K562 (cell line): ENCODE measurements at regions not wholly inside any gene's neighbourhood (a gene's known extent, or its start where the extent isn't known, plus 50 kb on each side); places are given as distances from the start of the nearest gene placed in this dataset.

Experiments
- ATAC-seq: fragments of 200-7000 bp; cut with Tn5 transposase; 3 replicates; pipeline ENCODE4 v1.9.1; 2020; ENCODE audit warnings: moderate library complexity
- BruUV-seq: library from RNA; stranded (reverse); fragments of 400-500 nt; replicated peaks from 2 replicates; lab custom pipeline; 2021; lab: Mats Ljungman, UMichigan
- CTCF ChIA-PET: fragments of 300-600 bp; formaldehyde crosslinking; extraction: SDS; loops from one replicate; lab custom pipeline; 2021; ENCODE audit warnings: low intra/inter-chr PET ratio; lab: Yijun Ruan, JAX
- POLR2A ChIA-PET: fragments of 300-600, 350-650 bp; sonication (Branson Sonifier 250); formaldehyde crosslinking; extraction: SDS; loops from one replicate; lab custom pipeline; 2021; ENCODE audit warnings: antibody characterized with exemption, inconsistent platforms; lab: Yijun Ruan, JAX
- DNase-seq, 4 experiments: peaks; one replicate each; pipeline versions ENCODE4 v3.0.0 to v3.0.0-alpha.2; 2011 to 2018; ENCODE audit warnings: low spot score in 3 of 4, mixed read lengths in 3 of 4; ENCODE audit errors: extremely low read depth in 1 of 4
- FAIRE-seq: peaks from 2 replicates; lab custom pipeline; 2011; peaks lifted over from hg19 to GRCh38; lab: Jason Lieb, UNC
- H2AFZ ChIP-seq: 2 replicates; pipeline ENCODE4 v1.6.0; 2011; ENCODE audit warnings: low read depth, low read length, control low read depth, inconsistent platforms
- H3K27ac ChIP-seq: fragments of 200-600 bp; 3 replicates; pipeline ENCODE4 v1.8.0; 2011; ENCODE audit warnings: low read depth, mild to moderate bottlenecking, control low read depth, inconsistent platforms, low read length, moderate library complexity, mixed read lengths; ENCODE audit errors: extremely low read depth
- H3K27me3 ChIP-seq, 2 experiments: fragments of 300-600 bp in 1 of 2; 2 replicates in 1 of 2; 3 replicates in 1 of 2; pipeline versions ENCODE4 v1.6.0 to v1.8.0; 2011; ENCODE audit warnings: inconsistent platforms in 2 of 2, low read length in 2 of 2, mild to moderate bottlenecking in 1 of 2, mixed read lengths in 1 of 2, moderate library complexity in 1 of 2; ENCODE audit not compliant: control insufficient read depth in 2 of 2, insufficient read depth in 2 of 2
- H3K36me3 ChIP-seq: fragments of 300-600 bp; 3 replicates; pipeline ENCODE4 v1.8.0; 2011; ENCODE audit warnings: mild to moderate bottlenecking, low read length, inconsistent platforms; ENCODE audit not compliant: control insufficient read depth, insufficient read depth
- H3K4me1 ChIP-seq, 2 experiments: fragments of 200-600 bp in 1 of 2; replicated peaks in 1 of 2; 2 replicates in 1 of 2; 3 replicates in 1 of 2; pipeline versions ENCODE4 v1.5.1 to v1.8.0; 2011; ENCODE audit warnings: inconsistent platforms in 2 of 2, low read length in 2 of 2, mild to moderate bottlenecking in 1 of 2, mixed read lengths in 1 of 2, moderate library complexity in 1 of 2; ENCODE audit not compliant: control insufficient read depth in 2 of 2, insufficient read depth in 2 of 2
- H3K4me2 ChIP-seq: 2 replicates; pipeline ENCODE4 v1.6.1; 2011; ENCODE audit warnings: low read length, control low read depth, inconsistent platforms, mixed read lengths; ENCODE audit not compliant: insufficient read depth
- H3K4me3 ChIP-seq: fragments of 200-600 bp; sonication (generic), shearing (Covaris generic); 2 replicates; pipeline ENCODE4 v1.5.1; 2016; ENCODE audit warnings: control low read depth, inconsistent platforms
- H3K79me2 ChIP-seq: fragments of 200-600 bp; 3 replicates; pipeline ENCODE4 v1.8.0; 2011; ENCODE audit warnings: low read length, inconsistent platforms; ENCODE audit not compliant: control insufficient read depth, insufficient read depth
- H3K9ac ChIP-seq, 2 experiments: 2 replicates each; pipeline versions ENCODE4 v1.6.0 to v1.6.1; 2011; ENCODE audit warnings: low read depth in 2 of 2, low read length in 2 of 2, control low read depth in 1 of 2, inconsistent platforms in 1 of 2, mild to moderate bottlenecking in 1 of 2, mixed read lengths in 1 of 2; ENCODE audit not compliant: insufficient read depth in 1 of 2
- H3K9me1 ChIP-seq: one replicate; pipeline ENCODE4 v1.6.0; 2011; ENCODE audit warnings: inconsistent platforms, mild to moderate bottlenecking, low read length, moderate library complexity; ENCODE audit not compliant: control insufficient read depth, insufficient read depth
- H3K9me3 ChIP-seq: replicated peaks from 2 replicates; pipeline ENCODE4 v1.5.1; 2011; ENCODE audit warnings: low read depth, low read length, inconsistent platforms; ENCODE audit not compliant: control insufficient read depth, insufficient read depth
- H4K20me1 ChIP-seq: replicated peaks from 2 replicates; pipeline ENCODE4 v1.6.1; 2011; ENCODE audit warnings: low read length, inconsistent platforms, mixed read lengths; ENCODE audit not compliant: control insufficient read depth, insufficient read depth
- BMI1 ChIP-seq: fragments of 150-350 bp; IDR thresholded peaks from 2 replicates; pipeline ENCODE4 v1.6.1; 2014; ENCODE audit warnings: low read length
- C11orf30 ChIP-seq: fragments of 450-650 bp; IDR thresholded peaks from 2 replicates; pipeline ENCODE4 v1.6.1; 2016; ENCODE audit warnings: low read depth, mild to moderate bottlenecking
- ETV6 ChIP-seq, 3 experiments: fragments of 150-350 bp in 1 of 3; sonication (generic) in 1 of 3; formaldehyde crosslinking in 1 of 3; IDR thresholded peaks; 2 replicates each; pipeline versions ENCODE4 v1.6.1 to v1.8.0; 2014 to 2022; ENCODE audit warnings: borderline replicate concordance in 2 of 3, low read depth in 2 of 3, antibody characterized with exemption in 1 of 3, low read length in 1 of 3, mild to moderate bottlenecking in 1 of 3, missing genetic modification reagents in 1 of 3
- MEF2D ChIP-seq: conservative IDR thresholded peaks from 2 replicates; pipeline ENCODE4 v1.6.1; 2016; ENCODE audit warnings: low read depth, missing genetic modification characterization, missing compliant biosample characterization
- RBBP5 ChIP-seq: fragments of 200-600 bp; sonication (generic); IDR thresholded peaks from 2 replicates; pipeline ENCODE4 v1.6.1; 2012; ENCODE audit warnings: borderline replicate concordance, mild to moderate bottlenecking, low read length, control low read depth, inconsistent platforms; ENCODE audit not compliant: insufficient read depth, poor library complexity, severe bottlenecking
- RFX5 ChIP-seq: IDR thresholded peaks from 2 replicates; pipeline ENCODE4 v1.6.1; 2011; ENCODE audit warnings: low read depth, mild to moderate bottlenecking, improper control_type of control experiment, low read length
- SIRT6 ChIP-seq: IDR thresholded peaks from one replicate; pipeline ENCODE4 v1.6.1; 2012; ENCODE audit warnings: low read depth, mild to moderate bottlenecking, control low read depth, inconsistent platforms, low read length, moderate library complexity
- SMAD4 ChIP-seq: fragments of 250-450 bp; sonication (Bioruptor Pico); conservative IDR thresholded peaks from 2 replicates; pipeline ENCODE4 v1.8.0; 2021; ENCODE audit warnings: inconsistent platforms, mild to moderate bottlenecking, moderate library complexity
- ZNF431 ChIP-seq: sonication (generic); formaldehyde crosslinking; IDR thresholded peaks from 2 replicates; pipeline ENCODE4 v1.8.0; 2022; ENCODE audit warnings: mild to moderate bottlenecking, missing genetic modification reagents
- WGBS: fragments of 100-300 bp; shearing (Covaris generic); methylation state at CpG from one replicate; pipeline ENCODE4 v1.1.6; 2016; ENCODE audit warnings: low coverage, mixed read lengths; ENCODE audit not compliant: insufficient coverage; ENCODE audit errors: missing lambda C conversion rate; 5-methylcytosine and 5-hydroxymethylcytosine counted together
- in situ Hi-C: fragments of 300-500 bp; cut with MboI; formaldehyde crosslinking; loops from 4 replicates; pipeline ENCODE4 v1.15.0; 2018; ENCODE audit warnings: inconsistent platforms, mixed read lengths
- intact Hi-C: fragments of 100-400 bp; cut with micrococcal nuclease; formaldehyde crosslinking; loops from 2 replicates; pipeline ENCODE4 v1.14.2; 2022
- TF ChIP-seq, protein P1 (sequence below): fragments of 450-650 bp; IDR thresholded peaks from 2 replicates; pipeline ENCODE4 v1.6.1; 2016; ENCODE audit warnings: mild to moderate bottlenecking, moderate library complexity

DNA sequence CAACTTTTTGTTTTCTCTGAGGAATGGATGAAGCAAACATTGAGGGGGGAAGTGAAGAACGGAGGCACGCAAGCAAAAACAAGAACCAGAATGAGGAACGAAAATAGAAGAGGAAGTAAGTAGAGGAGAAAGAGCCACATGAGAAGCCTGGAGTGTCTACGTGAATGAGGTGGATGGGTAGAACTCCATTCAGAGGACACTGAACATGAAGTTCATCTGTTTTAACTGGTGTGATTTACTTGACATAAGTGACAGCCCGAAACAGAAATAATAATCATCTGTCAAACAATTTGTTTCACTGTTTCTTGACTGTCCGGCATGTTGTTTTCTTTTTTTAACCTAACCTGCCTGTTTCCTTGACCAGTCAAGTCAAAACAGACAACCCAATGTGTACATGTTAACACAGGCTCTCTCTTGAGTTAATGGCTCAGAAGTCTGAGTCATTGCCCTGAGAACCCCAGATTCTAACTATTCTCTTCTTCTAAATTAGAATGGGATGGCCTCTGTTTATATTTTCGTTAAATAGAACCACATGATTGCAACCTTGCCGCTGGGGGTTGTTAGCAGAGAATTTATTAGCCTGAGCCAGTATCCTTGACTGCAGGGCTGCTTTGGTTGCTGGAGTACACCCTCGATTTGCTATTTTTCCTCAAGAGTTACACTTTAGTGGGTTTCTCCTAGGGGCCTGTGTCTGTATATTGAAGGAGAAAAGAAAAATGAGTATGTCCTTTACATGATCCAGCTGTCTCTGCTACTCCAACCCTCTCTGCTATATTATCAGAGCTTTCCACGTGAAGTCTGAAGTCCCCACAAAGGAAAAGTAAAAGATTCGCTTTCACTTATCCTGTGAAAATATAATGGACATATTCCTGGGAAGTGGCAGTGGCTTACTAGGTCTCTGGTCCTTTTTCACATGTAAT, 151.7 kb downstream of the ZC3H11B start:
- CTCF ChIA-PET: no interaction called here
- Histone ChIP-seq H3K9me3 (no peaks in the 10 kb centered on the region), H3K4me1 (no peaks in the 10 kb centered on the region), H3K79me2 (no peaks in the 10 kb centered on the region), H2AFZ (no peak overlapping the region), H3K9me1 (no peaks in the 10 kb centered on the region), H3K36me3 (no peaks in the 10 kb centered on the region), H3K9ac (no peak overlapping the region), H3K4me2 (no peak overlapping the region), H4K20me1 (no peaks in the 10 kb centered on the region), H3K4me3 (no peak overlapping the region), H3K27me3 (no peaks in the 10 kb centered on the region), H3K27ac (no peak overlapping the region)
- DNase-seq (no peak), ATAC-seq (no peak), FAIRE-seq (no peak)
- BruUV-seq: no TSS peak
- in situ Hi-C loops: no loop called here
- POLR2A ChIA-PET: no interaction called here
- WGBS: 0% methylated on average over 11 of the region's 11 CpGs
- intact Hi-C loops: no loop called here
- TF ChIP-seq MEF2D (tag) (no peak), BMI1 (no peak), SIRT6 (no peak), C11orf30 (no peak), RBBP5 (no peak), ETV6 (IDR thresholded peaks at IDR 0.05; ENCODE audit: borderline replicate concordance in 1 of 2, low read depth in 2 of 2, low read length in 1 of 2) (no peak), ETV6 (CRISPR knock-in tag; IDR thresholded peaks at IDR 0.05; ENCODE audit: borderline replicate concordance) (no peak), ZNF431 (no peak), RFX5 (no peak), SMAD4 (no peak)
- TF ChIP-seq, protein P1, sequence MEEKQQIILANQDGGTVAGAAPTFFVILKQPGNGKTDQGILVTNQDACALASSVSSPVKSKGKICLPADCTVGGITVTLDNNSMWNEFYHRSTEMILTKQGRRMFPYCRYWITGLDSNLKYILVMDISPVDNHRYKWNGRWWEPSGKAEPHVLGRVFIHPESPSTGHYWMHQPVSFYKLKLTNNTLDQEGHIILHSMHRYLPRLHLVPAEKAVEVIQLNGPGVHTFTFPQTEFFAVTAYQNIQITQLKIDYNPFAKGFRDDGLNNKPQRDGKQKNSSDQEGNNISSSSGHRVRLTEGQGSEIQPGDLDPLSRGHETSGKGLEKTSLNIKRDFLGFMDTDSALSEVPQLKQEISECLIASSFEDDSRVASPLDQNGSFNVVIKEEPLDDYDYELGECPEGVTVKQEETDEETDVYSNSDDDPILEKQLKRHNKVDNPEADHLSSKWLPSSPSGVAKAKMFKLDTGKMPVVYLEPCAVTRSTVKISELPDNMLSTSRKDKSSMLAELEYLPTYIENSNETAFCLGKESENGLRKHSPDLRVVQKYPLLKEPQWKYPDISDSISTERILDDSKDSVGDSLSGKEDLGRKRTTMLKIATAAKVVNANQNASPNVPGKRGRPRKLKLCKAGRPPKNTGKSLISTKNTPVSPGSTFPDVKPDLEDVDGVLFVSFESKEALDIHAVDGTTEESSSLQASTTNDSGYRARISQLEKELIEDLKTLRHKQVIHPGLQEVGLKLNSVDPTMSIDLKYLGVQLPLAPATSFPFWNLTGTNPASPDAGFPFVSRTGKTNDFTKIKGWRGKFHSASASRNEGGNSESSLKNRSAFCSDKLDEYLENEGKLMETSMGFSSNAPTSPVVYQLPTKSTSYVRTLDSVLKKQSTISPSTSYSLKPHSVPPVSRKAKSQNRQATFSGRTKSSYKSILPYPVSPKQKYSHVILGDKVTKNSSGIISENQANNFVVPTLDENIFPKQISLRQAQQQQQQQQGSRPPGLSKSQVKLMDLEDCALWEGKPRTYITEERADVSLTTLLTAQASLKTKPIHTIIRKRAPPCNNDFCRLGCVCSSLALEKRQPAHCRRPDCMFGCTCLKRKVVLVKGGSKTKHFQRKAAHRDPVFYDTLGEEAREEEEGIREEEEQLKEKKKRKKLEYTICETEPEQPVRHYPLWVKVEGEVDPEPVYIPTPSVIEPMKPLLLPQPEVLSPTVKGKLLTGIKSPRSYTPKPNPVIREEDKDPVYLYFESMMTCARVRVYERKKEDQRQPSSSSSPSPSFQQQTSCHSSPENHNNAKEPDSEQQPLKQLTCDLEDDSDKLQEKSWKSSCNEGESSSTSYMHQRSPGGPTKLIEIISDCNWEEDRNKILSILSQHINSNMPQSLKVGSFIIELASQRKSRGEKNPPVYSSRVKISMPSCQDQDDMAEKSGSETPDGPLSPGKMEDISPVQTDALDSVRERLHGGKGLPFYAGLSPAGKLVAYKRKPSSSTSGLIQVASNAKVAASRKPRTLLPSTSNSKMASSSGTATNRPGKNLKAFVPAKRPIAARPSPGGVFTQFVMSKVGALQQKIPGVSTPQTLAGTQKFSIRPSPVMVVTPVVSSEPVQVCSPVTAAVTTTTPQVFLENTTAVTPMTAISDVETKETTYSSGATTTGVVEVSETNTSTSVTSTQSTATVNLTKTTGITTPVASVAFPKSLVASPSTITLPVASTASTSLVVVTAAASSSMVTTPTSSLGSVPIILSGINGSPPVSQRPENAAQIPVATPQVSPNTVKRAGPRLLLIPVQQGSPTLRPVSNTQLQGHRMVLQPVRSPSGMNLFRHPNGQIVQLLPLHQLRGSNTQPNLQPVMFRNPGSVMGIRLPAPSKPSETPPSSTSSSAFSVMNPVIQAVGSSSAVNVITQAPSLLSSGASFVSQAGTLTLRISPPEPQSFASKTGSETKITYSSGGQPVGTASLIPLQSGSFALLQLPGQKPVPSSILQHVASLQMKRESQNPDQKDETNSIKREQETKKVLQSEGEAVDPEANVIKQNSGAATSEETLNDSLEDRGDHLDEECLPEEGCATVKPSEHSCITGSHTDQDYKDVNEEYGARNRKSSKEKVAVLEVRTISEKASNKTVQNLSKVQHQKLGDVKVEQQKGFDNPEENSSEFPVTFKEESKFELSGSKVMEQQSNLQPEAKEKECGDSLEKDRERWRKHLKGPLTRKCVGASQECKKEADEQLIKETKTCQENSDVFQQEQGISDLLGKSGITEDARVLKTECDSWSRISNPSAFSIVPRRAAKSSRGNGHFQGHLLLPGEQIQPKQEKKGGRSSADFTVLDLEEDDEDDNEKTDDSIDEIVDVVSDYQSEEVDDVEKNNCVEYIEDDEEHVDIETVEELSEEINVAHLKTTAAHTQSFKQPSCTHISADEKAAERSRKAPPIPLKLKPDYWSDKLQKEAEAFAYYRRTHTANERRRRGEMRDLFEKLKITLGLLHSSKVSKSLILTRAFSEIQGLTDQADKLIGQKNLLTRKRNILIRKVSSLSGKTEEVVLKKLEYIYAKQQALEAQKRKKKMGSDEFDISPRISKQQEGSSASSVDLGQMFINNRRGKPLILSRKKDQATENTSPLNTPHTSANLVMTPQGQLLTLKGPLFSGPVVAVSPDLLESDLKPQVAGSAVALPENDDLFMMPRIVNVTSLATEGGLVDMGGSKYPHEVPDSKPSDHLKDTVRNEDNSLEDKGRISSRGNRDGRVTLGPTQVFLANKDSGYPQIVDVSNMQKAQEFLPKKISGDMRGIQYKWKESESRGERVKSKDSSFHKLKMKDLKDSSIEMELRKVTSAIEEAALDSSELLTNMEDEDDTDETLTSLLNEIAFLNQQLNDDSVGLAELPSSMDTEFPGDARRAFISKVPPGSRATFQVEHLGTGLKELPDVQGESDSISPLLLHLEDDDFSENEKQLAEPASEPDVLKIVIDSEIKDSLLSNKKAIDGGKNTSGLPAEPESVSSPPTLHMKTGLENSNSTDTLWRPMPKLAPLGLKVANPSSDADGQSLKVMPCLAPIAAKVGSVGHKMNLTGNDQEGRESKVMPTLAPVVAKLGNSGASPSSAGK: no peak
